ENCODE measurements at regions not wholly inside any gene's neighbourhood (a gene's known extent, or its start where the extent isn't known, plus 50 kb on each side); places are given as distances from the start of the nearest gene placed in this dataset.
"Not testable (repeated sequence)": the region's sequence is repeated elsewhere in the genome, so short reads cannot be mapped to it uniquely, and the experiment has no call there.

DNA sequence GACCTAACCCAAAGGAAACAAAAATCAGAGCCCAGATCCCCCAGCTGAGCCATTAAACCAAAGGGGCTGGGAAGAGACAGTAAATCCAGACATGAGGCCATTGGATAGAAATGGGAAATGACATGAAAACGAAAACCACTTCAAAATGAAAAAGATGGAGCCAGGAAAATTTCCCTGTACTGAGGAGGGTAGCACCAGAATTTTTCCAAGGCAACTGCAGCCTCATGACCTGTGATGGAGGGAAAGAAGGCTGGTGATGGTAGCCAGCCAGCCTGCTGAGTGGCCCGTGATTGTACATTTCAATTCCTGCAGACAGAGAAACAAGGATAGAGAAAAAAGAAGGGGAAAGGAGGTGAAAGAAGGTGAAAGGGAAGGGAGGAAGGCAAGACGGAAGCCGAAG, 268.4 kb upstream of the PLET1 start:
- DNase-seq (ENCODE audit: low spot score in 2 of 2) (no peak), FAIRE-seq (no peak)

DNA sequence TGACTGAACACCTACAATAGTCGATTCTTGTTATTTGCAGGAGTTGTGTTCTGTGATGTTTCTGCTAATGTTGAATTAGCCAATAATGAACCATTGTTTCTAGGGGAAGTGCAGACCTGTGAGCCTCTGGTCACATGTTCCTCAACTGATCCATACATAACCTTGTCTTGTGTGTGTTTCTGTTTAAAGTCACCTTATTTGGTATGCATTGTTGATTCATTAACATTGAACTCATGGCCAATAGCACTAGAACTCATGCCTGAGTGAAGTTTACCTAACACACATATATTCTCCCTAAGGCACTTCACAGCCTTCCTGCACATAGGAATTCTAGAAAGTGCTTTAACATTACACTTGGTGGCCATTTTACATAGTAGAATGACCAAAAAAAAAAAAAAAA, 271.8 kb upstream of the PLET1 start:
- FAIRE-seq, result no peak
- no peak for DNase-seq (ENCODE audit: low spot score in 2 of 2)

DNA sequence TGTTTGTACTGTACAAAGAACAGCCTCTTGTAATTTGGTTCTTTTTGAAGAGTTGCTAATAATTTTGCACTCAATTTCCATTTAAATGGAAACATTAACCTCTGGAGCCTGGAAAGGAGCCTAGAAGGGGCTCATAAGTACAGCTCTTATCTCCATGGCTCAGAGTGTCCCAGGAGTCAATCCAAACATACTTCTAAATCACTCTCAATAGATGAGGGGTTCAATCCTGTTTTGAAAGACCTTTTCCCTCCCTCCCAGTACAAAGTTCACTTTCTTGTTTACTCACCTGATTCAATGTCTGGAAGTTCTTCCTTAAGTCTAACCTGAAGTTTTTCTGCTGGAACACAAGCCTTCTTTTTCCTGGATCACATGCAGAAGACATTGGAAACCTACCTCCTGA, 273.0 kb upstream of the PLET1 start:
- DNase-seq (ENCODE audit: low spot score in 2 of 2) (no peak), FAIRE-seq (no peak)

DNA sequence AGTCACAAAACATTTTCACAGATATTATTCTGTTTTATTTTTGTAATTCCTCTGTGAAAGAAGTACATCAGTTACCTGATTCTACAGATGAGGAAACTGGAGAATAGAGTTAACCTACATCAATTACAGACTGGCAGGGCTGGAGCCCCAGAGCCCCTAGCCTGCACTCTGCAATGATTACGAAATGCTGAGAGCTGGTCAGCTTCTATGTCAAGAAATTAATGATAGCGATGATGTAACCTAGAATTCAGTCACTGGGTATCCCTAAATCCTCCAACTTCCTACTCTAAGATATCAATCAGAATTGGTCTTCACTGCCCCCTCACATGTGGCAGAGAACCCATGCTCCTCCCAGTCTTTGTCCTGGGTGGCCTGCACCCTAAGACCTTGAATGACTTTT, 273.5 kb upstream of the PLET1 start:
- FAIRE-seq (no peak), DNase-seq (ENCODE audit: low spot score in 2 of 2) (no peak)

DNA sequence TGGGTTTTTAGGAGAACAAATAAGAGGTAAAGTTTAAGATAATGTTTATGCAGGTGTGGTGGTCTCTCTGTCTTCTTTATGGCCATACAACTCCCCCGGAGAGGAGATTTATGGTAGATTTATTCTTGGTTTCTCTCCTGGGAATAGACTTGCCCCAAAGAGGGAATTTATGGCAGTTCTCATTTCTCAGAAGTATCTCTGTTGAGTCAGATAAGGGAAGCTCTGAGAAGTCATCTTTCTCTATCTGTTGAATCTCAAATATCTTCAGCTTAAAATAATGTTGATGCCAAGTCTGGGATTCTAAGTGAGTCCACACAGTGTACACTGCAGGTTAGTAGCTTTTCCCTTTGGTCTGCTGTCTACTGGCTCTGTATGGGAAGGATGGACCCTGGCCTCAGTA, 276.4 kb upstream of the PLET1 start:
- FAIRE-seq (no peak), DNase-seq (ENCODE audit: low spot score in 2 of 2) (no peak)

DNA sequence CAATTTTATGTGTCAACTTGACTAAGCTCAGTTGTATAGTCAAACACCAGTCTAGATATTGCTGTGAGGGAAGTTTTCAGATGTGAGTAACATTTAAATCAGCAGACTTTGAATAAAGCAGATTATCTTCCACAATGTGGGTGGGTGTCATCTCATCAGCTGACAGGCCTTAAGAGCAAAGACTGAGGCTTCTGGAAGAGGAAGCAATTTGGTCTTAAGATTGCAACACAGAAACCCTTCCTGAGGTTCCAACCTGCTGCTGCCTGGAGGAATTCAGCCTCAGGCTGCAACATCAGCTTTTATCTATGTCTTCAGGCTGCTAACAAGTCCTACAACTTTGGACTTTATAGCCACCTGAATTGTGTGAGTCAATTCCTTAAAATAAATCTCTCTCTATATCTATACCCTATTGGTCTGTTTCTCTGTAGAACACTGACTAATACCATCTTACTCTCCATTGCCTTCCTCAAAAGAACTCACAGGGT, 277.2 kb upstream of the PLET1 start:
- FAIRE-seq, result no peak
- DNase-seq (ENCODE audit: low spot score in 2 of 2), result no peak

DNA sequence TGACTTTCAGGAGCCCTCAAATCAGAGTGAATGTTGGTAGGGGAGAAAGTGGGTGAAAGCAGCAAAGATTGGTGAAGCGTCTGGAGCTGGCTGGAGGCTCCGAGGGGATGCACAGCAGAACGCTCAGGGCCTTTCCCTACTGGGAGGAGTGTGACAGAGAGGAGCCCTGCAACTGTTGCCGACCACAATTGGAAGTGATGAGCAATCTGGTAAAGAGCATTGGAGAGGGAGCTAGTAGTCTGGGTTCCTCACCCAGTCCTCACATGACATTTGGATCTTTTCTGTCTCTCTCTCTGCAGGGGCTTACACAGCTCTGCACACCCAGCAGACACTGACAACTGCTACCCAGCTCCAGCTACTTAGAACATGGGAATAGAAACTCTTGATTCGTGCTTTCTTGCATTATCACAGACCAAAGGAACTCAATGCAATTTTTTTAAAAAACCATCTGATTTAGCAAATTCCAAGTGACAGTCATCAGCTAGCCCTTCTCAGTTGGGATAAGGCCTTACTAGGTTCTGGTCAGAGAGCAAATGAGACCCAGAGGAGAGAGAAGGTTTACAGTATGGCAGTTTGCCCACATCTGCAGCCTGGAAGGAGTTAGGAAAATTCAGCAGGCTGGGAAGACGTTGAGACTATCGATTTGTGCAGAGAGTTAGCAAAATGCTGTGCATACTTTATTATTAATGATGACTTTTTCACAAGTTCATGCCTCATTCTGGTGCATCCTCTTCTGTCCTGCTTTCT, 278.0 kb upstream of the PLET1 start:
- no peak for FAIRE-seq
- no peak for DNase-seq (ENCODE audit: low spot score in 2 of 2)

DNA sequence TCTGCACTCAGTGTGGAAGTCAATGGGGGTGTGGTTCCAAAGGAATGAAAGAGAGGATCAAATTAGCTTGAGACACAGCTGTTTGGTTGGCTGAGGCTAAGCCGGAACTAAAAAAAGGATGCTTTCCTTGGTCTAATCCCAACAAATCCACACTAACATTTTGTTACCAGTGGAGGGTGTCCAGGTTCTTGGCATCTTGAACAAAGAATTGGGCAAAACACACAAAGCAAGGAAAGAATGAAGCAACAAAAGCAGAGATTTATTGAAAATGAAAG, 278.6 kb upstream of the PLET1 start:
- DNase-seq (ENCODE audit: low spot score in 2 of 2); FAIRE-seq: not testable (repeated sequence)

DNA sequence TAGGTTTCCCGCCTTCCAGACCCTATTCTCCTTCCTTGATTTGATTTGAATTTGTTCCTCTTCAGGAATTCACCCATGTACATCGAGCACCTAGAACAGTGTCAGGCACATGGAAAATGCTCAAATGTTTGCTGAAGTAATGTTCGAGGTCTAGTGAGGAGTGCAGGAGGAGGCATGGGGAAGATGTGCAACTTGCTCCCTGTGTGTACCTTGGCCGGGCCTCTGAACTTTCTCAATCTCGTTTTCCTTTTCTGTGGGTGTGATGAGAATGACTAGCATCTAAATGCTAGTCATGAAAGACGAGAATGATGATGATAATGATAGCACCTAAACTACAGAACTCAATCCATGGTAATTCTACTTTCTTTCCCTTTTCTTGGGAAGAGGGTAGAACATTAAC, 279.1 kb upstream of the PLET1 start:
- DNase-seq (ENCODE audit: low spot score in 2 of 2) (no peak), FAIRE-seq (no peak)

DNA sequence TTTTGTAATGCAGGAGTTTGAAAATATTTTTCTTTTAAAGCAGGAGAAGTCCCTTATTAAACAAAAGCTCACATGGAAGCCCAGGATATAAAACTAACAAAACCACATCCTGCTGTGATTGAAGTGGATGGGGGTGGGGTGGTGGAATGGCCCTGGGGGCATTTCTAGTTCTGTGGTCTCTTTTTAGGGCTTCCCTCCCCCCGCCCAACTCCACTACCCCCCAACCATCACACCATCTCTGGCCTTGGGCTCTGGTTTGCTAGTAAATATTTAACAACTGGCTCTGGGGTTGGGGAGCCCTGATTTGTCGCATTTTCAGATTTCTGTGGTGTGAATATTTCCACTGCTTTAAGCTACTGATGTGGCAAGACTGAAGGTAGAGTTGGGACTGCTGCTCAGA, 279.6 kb upstream of the PLET1 start:
- DNase-seq (ENCODE audit: low spot score in 2 of 2) (no peak), FAIRE-seq (no peak)

DNA sequence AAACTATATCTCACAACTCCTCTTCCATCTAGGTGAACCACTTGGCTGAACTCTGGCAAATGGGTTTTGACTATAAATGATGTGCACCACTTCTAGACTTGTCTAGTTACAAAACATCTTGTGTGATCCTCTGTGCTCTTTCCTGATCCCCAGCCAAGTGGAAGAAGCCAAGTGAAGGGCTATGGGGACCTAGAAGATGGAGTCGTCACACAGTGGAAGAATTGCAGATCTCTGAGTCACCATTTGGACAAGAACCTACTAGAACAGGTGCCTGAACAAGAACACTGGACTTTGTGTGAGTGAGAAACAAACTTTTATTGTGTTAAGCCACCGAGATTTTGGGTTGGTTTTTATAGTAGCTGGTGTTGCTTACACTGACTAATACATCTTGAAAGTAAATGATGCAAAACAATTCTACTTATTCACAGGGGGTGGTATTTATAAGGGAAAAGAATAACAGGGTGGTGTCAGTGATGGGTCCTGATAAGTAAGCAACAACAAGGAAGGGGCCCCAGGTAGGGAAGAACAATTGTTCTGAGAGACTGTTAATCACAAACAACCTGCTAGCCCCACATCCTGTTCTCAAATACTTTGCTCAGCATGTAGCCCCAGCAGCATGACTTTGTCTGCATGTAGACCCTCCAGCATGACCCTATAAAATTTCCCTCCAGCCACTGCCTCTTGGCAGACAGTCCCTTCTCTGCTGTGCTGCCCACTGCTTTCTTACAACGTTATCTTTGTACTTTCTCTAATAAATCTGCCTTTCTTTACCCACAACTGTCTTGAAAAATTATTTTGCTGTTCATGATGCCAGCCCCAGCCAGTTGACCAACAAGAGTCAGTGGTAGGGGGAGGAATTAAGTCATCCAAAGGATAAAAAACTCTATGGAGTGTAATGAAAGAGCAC, 280.7 kb upstream of the PLET1 start:
- no peak for FAIRE-seq

DNA sequence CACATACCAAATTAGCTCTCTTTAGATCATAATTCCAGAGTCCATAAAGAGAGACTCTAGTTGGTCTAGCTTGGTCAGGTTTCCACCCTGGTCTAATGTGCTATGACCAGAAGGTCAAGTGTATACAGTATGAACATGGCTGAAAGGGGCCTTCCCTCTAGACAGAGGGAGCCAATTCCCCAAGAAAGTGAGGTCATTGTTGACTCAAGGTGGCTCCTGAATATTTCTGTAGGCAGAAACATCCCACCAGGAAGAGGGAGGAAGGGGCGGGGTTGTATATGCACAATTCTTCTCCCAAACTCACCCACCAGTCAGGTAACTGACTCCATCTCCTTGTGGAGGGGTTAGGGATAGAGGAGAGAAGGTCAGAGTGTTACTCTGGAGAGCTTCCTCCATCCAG, 281.8 kb upstream of the PLET1 start:
- DNase-seq (ENCODE audit: low spot score in 2 of 2), result no peak
- no peak for FAIRE-seq

More for the DNA sequence above, 280.7 kb upstream of the PLET1 start:
- DNase-seq (ENCODE audit: low spot score in 2 of 2), result no peak

DNA sequence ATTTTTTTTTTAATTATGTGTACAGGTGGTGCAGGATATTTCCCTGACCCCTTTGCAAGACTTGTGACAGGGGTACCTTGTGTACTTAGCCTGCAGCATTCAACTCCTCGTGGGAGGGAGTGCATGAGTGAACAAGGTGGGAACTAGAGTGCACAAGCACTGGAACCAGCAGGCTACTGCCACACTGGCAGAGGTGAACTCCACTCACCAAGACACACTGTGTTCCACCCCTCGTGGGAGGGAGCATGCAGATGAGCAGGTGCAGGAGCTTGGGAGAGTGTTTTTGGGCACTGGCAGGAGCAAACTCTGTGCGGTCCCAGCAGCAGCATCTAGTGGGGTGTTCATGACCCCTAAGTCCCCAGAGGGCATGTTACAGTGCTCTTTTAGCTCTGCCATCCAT, 282.7 kb upstream of the PLET1 start:
- DNase-seq (ENCODE audit: low spot score in 2 of 2) (no peak), FAIRE-seq (no peak)

DNA sequence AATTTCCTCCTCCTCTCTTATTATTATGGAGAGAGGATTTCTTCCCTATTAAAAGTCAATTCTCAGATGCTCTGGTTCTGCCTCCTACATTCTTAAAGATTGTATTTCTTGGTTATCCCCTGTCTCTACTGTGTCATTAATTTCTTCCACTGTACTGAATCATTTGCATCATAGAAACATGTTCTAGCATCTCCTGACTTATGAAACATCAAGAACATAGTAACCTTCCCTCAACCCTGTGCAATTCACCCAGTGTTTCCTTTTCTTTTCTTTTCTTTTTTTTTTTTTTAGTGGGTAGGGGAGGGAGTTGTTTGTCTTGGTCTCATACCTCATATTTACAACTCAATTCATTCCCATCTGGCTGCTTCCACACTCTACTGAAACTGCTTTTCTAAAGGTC, 288.0 kb upstream of the PLET1 start:
- FAIRE-seq, result no peak
- DNase-seq (ENCODE audit: low spot score in 2 of 2), result no peak

DNA sequence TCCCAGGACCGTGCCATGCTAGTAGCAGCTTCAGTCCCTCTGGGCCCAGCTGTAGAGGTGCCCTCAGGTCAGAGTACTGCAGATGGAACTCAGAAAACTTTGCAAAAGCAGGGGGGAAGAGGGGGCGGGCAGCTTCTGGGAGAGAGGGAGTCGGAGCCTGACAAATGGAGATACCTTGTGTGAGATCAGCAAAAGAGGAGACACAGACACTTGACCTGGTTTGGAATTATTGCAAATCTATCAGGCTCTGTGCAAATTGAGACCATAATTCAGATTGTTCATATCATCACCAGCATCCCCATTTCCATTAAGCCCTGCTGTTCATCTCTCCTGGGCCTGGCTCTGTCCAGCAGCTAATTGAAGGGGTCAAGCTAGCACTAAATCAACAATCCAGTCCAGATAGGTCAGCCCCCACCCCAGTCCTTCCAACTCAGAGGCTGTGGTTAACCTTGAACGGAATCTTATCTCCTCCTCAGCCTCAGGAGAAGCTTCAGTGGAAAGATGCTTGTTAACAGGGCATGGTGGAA, 292.6 kb upstream of the PLET1 start:
- FAIRE-seq (no peak), DNase-seq (ENCODE audit: low spot score in 2 of 2) (no peak)

DNA sequence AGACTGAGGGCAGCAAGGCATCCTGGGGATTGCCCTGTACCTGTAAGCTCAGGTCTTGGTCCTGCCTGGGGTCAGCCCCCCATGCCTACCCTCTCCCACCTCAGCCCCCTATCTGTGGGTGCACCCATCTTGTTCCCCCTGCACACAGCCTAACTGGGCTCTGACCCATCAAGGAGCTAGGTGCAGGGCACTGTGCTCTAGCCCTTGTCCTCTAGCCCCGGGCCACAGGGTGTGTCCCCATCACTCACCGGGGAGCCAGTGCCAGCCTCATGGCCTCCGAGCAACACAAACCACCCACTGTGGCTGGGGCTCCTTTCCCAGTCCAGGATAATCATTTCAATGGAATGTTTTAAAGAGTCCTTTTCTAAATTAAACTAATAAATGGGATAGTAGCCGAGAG, 293.9 kb upstream of the PLET1 start:
- DNase-seq (ENCODE audit: low spot score in 2 of 2), result no peak
- FAIRE-seq, result no peak

DNA sequence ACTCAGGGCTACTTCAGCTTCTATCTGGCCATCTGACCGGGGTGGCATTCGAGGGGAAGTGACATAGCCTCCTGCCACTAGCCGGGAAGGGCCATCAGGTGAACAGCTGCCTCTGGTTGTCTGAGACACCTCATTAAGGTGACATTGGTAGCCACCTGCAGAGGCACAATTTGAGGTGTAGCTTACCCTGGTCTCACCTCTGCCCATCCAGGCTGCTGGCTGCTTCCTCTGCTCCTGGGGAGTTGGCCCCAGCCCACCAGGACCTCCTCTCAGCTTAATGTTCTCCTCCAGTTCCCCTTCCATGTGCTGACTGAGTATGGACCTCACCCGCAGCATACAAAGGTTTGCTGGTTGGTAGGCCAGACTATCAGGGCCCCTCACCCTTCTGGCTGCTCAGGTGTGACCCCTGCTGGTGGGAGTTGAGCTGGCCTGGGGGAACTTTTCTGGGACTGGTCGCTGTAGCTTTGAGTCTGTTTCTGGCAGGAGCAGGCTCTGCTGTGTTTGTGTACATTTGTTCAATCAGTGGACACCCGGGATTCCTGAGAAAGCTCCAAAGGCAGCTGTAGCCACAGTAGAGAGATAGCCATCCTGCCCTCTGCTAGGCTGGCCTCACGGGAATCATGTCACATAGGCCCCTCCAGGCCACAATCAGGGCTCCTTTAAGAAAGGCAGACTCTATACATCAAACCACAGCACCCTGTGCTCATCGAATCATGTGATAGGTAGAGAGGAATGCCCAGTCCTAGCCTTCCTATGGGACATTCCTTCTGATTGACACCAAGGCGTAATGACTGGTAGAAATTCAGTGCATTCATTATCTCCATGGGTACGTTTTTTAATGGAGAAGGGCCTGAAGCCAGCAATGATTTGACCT, 295.1 kb upstream of the PLET1 start:
- FAIRE-seq (no peak), DNase-seq (ENCODE audit: low spot score in 2 of 2) (peak; percentile 12 to 39)

DNA sequence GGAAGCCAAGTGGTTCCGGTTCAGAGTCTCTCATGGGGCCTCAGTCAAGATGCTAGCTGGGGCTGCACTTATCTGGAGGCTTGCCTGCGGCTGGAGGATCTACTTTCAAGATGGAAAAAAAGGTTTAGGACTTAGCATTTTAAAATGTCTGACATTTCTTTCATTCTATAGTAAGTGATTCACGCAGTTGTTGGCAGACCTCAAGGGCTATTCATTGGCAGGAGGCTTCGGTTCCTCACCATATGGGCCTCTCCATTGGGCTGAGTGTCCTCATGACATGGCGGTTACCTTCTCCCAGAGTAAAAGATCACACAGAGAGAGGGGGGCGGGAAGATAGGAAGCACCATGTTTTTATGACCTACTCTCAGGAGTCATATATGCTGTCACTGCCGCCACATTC, 298.0 kb upstream of the PLET1 start:
- DNase-seq (ENCODE audit: low spot score in 2 of 2), result no peak
- FAIRE-seq, result no peak

DNA sequence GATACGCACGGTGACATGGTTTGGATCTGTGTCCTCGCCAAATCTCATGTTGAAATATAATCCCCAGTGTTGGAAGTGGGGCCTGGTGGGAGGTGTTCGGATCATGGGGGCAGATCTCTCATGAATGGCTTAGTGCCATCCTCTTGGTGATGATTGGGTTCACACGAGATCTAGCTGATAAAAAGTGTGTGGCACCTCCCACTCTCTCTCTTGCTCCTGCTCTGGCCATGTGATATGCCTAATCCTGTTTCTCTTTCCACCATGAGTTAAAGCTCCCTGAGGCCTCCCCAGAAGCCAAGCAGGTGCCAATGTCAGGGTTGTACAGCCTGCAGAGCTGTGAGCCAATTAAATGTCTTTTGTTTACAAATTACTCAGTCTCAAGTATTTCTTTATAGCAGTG, 303.1 kb upstream of the PLET1 start:
- DNase-seq (ENCODE audit: low spot score in 2 of 2) (no peak), FAIRE-seq (no peak)

DNA sequence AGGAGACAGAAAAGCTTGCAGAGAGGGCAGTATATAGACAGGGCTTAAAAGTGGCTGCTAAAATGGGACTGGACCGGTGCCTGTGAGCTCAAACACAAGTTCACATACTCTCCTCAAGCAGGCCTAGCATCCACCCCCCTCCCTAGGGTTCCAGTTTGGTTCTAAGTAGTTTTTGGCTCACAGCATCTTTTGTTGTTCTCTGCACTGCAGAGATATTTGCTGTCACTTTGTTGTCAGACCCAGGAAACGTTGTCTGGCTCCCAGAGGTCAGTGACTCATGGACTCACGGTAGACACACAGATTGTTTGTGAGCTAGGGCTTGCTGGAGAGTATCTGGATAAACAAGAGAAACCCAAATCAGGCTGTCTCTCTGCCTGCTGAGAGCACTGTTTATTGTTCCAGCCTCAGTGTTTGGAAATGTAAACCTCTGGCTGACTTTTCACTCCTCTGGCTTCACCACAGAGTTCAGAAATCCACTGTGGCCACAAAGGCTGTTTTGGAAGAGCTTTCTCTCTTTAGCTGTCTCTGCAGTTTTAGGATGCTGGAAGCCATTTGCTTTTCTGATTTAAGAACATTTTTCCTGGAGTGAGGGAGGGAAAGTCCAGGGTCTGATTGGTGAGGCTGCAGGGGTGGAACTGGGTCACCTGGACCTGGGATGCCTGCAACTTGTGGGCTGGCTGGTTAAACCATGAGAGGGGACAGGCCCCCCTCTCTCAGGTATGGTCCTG, 303.7 kb upstream of the PLET1 start:
- no peak for FAIRE-seq
- DNase-seq (ENCODE audit: low spot score in 2 of 2), result peak; percentile 24 to 33
